SK-N-MC (cell line): ENCODE measurements at regions not wholly inside any gene's neighbourhood (a gene's known extent, or its start where the extent isn't known, plus 50 kb on each side); places are given as distances from the start of the nearest gene placed in this dataset.

Experiments used
- EZH2 ChIP-seq: fragments of 200-600 bp; sonication (generic); IDR thresholded peaks from one replicate; pipeline ENCODE4 v1.6.1; 2017; ENCODE audit warnings: antibody characterized with exemption
- POLR2AphosphoS5 ChIP-seq: IDR thresholded peaks from 2 replicates; pipeline ENCODE4 v1.6.1; 2012; ENCODE audit warnings: mild to moderate bottlenecking, low read depth, low read length, borderline replicate concordance

DNA sequence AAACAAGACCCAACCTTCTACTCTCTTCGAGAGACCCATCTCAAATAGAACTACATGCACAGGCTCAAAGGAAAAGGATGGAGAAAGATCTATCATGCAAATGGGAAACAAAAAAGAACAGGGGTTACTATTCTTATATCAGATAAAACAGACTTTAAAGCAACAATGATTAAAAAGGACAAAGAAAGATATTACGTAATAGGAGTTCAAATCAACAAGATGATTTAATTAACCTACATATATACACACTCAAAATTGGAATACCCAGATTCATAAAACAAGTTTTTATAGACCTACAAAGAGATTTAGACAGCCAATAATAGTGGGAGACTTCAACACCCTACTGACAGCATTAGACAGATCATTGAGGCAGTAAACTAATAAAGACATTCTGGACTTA, 536.6 kb upstream of the RAG2 start:
- no peak for TF ChIP-seq POLR2AphosphoS5
- no peak for TF ChIP-seq EZH2
